Osteoblast (primary cell): ENCODE measurements at regions not wholly inside any gene's neighbourhood (a gene's known extent, or its start where the extent isn't known, plus 50 kb on each side); places are given as distances from the start of the nearest gene placed in this dataset.

Experiments used
- DNase-seq: peaks from one replicate; pipeline ENCODE4 v3.0.0; 2011; ENCODE audit warnings: low spot score, mixed read lengths; ENCODE audit not compliant: insufficient read length; ENCODE audit errors: missing footprints
- H2AFZ ChIP-seq: 2 replicates; pipeline ENCODE4 v1.6.0; 2011; ENCODE audit warnings: mild to moderate bottlenecking, low read length
- H3K27ac ChIP-seq: 2 replicates; pipeline ENCODE4 v1.5.1; 2011; ENCODE audit warnings: mild to moderate bottlenecking, low read depth, low read length, moderate library complexity
- H3K27me3 ChIP-seq: 2 replicates; pipeline ENCODE4 v1.6.0; 2012; ENCODE audit warnings: mild to moderate bottlenecking, control low read depth, inconsistent platforms, low read length, moderate library complexity; ENCODE audit not compliant: insufficient read depth
- H3K36me3 ChIP-seq: 2 replicates; pipeline ENCODE4 v1.5.1; 2011; ENCODE audit warnings: mild to moderate bottlenecking, low read length, control low read depth, moderate library complexity; ENCODE audit not compliant: insufficient read depth
- H3K4me1 ChIP-seq: 2 replicates; pipeline ENCODE4 v1.5.1; 2011; ENCODE audit warnings: mild to moderate bottlenecking, low read length, control low read depth, moderate library complexity; ENCODE audit not compliant: insufficient read depth
- H3K4me2 ChIP-seq: 2 replicates; pipeline ENCODE4 v1.6.0; 2011; ENCODE audit warnings: mild to moderate bottlenecking, low read length; ENCODE audit not compliant: insufficient read depth
- H3K4me3 ChIP-seq: fragments of 200-600 bp; sonication (generic); 3 replicates; pipeline ENCODE4 v1.5.1; 2012; ENCODE audit warnings: mild to moderate bottlenecking, low read length, inconsistent platforms; ENCODE audit not compliant: insufficient read depth
- H3K79me2 ChIP-seq: 2 replicates; pipeline ENCODE4 v1.6.0; 2012; ENCODE audit warnings: mild to moderate bottlenecking, low read length, control low read depth, inconsistent platforms; ENCODE audit not compliant: insufficient read depth
- H3K9me3 ChIP-seq: 2 replicates; pipeline ENCODE4 v1.5.1; 2011; ENCODE audit warnings: low read depth, low read length, control low read depth
- H4K20me1 ChIP-seq: 2 replicates; pipeline ENCODE4 v1.6.0; 2012; ENCODE audit warnings: mild to moderate bottlenecking, low read length, control low read depth; ENCODE audit not compliant: insufficient read depth
- TF ChIP-seq, protein P1 (sequence below): IDR thresholded peaks from 2 replicates; pipeline ENCODE4 v1.5.1; 2011; ENCODE audit warnings: mild to moderate bottlenecking, low read depth, low read length, moderate library complexity; ENCODE audit errors: extremely low read depth

GRCh38 chr13:40083841-40084240 lies 428.4 kb downstream of the COG6 start:
- Histone ChIP-seq H3K4me2 (no peak overlapping the region), H3K27ac (no peak overlapping the region), H3K4me1 (no peaks in the 10 kb centered on the region), H3K79me2 (no peaks in the 10 kb centered on the region), H2AFZ (no peak overlapping the region), H3K9me3 (no peaks in the 10 kb centered on the region), H3K4me3 (no peak overlapping the region), H4K20me1 (no peaks in the 10 kb centered on the region), H3K27me3 (peaks cover 10% of the 10 kb centered on the region), H3K36me3 (no peaks in the 10 kb centered on the region)
- DNase-seq = no peak
- TF ChIP-seq, protein P1, sequence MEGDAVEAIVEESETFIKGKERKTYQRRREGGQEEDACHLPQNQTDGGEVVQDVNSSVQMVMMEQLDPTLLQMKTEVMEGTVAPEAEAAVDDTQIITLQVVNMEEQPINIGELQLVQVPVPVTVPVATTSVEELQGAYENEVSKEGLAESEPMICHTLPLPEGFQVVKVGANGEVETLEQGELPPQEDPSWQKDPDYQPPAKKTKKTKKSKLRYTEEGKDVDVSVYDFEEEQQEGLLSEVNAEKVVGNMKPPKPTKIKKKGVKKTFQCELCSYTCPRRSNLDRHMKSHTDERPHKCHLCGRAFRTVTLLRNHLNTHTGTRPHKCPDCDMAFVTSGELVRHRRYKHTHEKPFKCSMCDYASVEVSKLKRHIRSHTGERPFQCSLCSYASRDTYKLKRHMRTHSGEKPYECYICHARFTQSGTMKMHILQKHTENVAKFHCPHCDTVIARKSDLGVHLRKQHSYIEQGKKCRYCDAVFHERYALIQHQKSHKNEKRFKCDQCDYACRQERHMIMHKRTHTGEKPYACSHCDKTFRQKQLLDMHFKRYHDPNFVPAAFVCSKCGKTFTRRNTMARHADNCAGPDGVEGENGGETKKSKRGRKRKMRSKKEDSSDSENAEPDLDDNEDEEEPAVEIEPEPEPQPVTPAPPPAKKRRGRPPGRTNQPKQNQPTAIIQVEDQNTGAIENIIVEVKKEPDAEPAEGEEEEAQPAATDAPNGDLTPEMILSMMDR = no peak

GRCh38 chr13:40084934-40085333 lies 429.5 kb downstream of the COG6 start:
- H2AFZ ChIP-seq = no peak overlapping the region
- H3K27me3 ChIP-seq = peaks cover 10% of the 10 kb centered on the region
- H3K4me3 ChIP-seq = no peak overlapping the region
- no peaks in the 10 kb centered on the region for H3K36me3 ChIP-seq
- H3K4me2 ChIP-seq = no peak overlapping the region
- no peaks in the 10 kb centered on the region for H3K4me1 ChIP-seq
- H3K27ac ChIP-seq = no peak overlapping the region
- no peaks in the 10 kb centered on the region for H3K79me2 ChIP-seq
- no peaks in the 10 kb centered on the region for H4K20me1 ChIP-seq
- DNase-seq = no peak
- no peaks in the 10 kb centered on the region for H3K9me3 ChIP-seq
- TF ChIP-seq, protein P1 = no peak

DNA sequence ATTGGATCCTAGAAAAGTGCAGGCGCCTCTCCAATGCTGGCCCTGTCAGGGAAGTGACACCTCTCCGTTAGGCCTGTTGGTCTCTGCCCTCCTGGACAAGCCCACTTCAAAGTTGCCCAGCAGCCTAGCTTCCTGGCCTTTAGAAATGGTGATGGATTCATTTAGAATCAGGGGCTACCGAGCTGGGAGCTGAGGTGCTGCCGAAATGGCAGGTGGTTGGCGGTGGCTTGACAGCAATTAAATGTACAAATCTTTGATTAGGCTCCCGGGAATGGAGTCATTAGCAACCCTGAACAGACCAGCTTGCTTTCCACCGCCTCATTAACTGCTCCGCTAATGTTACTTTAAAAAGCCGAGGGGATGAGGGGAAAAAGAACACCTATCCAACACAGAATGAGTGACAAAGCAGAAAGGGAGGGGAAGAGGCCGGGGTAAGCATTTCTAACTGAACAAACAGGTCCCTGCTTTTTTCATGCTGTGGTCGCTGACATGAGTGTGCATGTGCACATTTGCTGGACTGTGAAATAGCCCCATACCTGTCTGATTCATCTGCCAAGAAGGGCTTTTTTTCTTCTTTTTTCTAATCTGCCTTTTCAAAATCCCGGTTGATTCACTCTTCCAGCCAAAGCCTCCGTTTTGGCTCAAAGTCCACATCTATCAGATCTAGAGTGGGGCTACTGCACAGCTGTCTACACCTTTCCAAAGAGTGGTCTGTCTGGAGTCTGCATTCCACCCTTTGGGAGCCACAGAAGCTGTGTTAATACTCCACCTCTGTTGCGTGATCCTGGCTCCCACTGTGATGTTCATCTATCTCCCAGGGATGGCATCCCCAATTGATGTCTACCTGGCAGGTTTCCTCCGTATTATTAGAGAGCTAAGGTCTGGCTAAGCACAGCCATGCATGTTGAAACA lies 431.9 kb downstream of the COG6 start:
- H3K9me3 ChIP-seq = no peaks in the 10 kb centered on the region
- no peak overlapping the region for H3K27ac ChIP-seq
- no peak overlapping the region for H3K4me2 ChIP-seq
- H4K20me1 ChIP-seq = no peaks in the 10 kb centered on the region
- no peaks in the 10 kb centered on the region for H3K36me3 ChIP-seq
- TF ChIP-seq, protein P1 = no peak
- H3K79me2 ChIP-seq = no peaks in the 10 kb centered on the region
- no peak for DNase-seq
- peaks cover 10% of the 10 kb centered on the region for H3K27me3 ChIP-seq
- no peak overlapping the region for H2AFZ ChIP-seq
- H3K4me1 ChIP-seq = no peaks in the 10 kb centered on the region
- no peak overlapping the region for H3K4me3 ChIP-seq

GRCh38 chr13:40094056-40094455 lies 438.6 kb downstream of the COG6 start:
- no peaks in the 10 kb centered on the region for H3K9me3 ChIP-seq
- peaks cover 9% of the 10 kb centered on the region for H3K27me3 ChIP-seq
- H3K27ac ChIP-seq = no peak overlapping the region
- H3K4me2 ChIP-seq = no peak overlapping the region
- H2AFZ ChIP-seq = no peak overlapping the region
- no peaks in the 10 kb centered on the region for H4K20me1 ChIP-seq
- no peaks in the 10 kb centered on the region for H3K36me3 ChIP-seq
- DNase-seq = no peak
- no peaks in the 10 kb centered on the region for H3K4me1 ChIP-seq
- H3K4me3 ChIP-seq = no peak overlapping the region
- H3K79me2 ChIP-seq = no peaks in the 10 kb centered on the region
- TF ChIP-seq, protein P1 = no peak
